OCI-LY3 (cell line): ENCODE measurements at regions not wholly inside any gene's neighbourhood (a gene's known extent, or its start where the extent isn't known, plus 50 kb on each side); places are given as distances from the start of the nearest gene placed in this dataset.

Experiments used
- H2AFZ ChIP-seq: fragments of 200-600, 300-600 bp; shearing (Covaris generic); 2 replicates; pipeline ENCODE4 v1.6.0; 2014; ENCODE audit warnings: antibody characterized with exemption, low read depth, low read length
- H3K27ac ChIP-seq: fragments of 200-600, 300-600 bp; sonication (generic); 2 replicates; pipeline ENCODE4 v1.5.1; 2014; ENCODE audit warnings: mild to moderate bottlenecking, low read length, moderate library complexity, mixed read lengths
- H3K27me3 ChIP-seq: fragments of 200-600, 300-600 bp; sonication (generic); 2 replicates; pipeline ENCODE4 v1.6.1; 2014; ENCODE audit warnings: low read depth, low read length, mixed read lengths
- H3K36me3 ChIP-seq: fragments of 200-600, 300-600 bp; sonication (generic); replicated peaks from 2 replicates; pipeline ENCODE3; 2014; ENCODE audit warnings: low read depth, low read length, mixed read lengths
- H3K4me1 ChIP-seq: fragments of 300-600, 200-600 bp; sonication (generic); 2 replicates; pipeline ENCODE4 v1.6.1; 2014; ENCODE audit warnings: low read length, mixed read lengths
- H3K4me2 ChIP-seq: fragments of 200-600, 300-600 bp; sonication (generic); 2 replicates; pipeline ENCODE4 v1.6.1; 2014; ENCODE audit warnings: low read length, mixed read lengths
- H3K4me3 ChIP-seq: fragments of 300-600, 200-600 bp; sonication (generic); 2 replicates; pipeline ENCODE4 v1.5.1; 2014; ENCODE audit warnings: antibody characterized with exemption, mild to moderate bottlenecking, low read length, moderate library complexity
- H3K79me2 ChIP-seq: fragments of 300-600, 200-600 bp; shearing (Covaris generic); 2 replicates; pipeline ENCODE4 v1.6.1; 2014; ENCODE audit warnings: mild to moderate bottlenecking, low read length, mixed read lengths
- H3K9ac ChIP-seq: fragments of 300-600, 200-600 bp; shearing (Covaris generic); 2 replicates; pipeline ENCODE4 v1.6.0; 2014; ENCODE audit warnings: mild to moderate bottlenecking, low read length, moderate library complexity
- H3K9me3 ChIP-seq: fragments of 200-600, 300-600 bp; shearing (Covaris generic); 2 replicates; pipeline ENCODE4 v1.6.1; 2014; ENCODE audit warnings: low read length, mixed read lengths; ENCODE audit not compliant: insufficient read depth
- H4K20me1 ChIP-seq: fragments of 200-600, 300-600 bp; sonication (generic); 2 replicates; pipeline ENCODE4 v1.6.1; 2016; ENCODE audit warnings: low read length, mixed read lengths; ENCODE audit not compliant: insufficient read depth
- CTCF ChIP-seq: fragments of 200-600, 300-600 bp; sonication (generic); IDR thresholded peaks from 2 replicates; pipeline ENCODE4 v1.5.1; 2014; ENCODE audit warnings: antibody characterized with exemption, low read length, low read depth
- EZH2phosphoT487 ChIP-seq: fragments of 200-600 bp; shearing (Covaris generic); IDR thresholded peaks from 2 replicates; pipeline ENCODE4 v1.6.1; 2018; ENCODE audit warnings: antibody characterized with exemption, mixed run types, low read depth

- Histone ChIP-seq H3K36me3 (no peaks in the 10 kb centered on the region), H3K4me1 (peaks cover 3% of the 10 kb centered on the region; the same call in 1 of the 2 replicates), H2AFZ (no peak overlapping the region), H3K9me3 (no peaks in the 10 kb centered on the region), H3K9ac (no peak overlapping the region), H3K27ac (no peak overlapping the region), H3K27me3 (no peaks in the 10 kb centered on the region), H3K79me2 (no peaks in the 10 kb centered on the region), H3K4me3 (no peak overlapping the region), H3K4me2 (no peak overlapping the region), H4K20me1 (no peaks in the 10 kb centered on the region)
- TF ChIP-seq EZH2phosphoT487 (no peak), CTCF (no peak)
These were observed 302.5 kb downstream of the NUAK1 start for GRCh38 chr12:105836242-105836622.

- Histone ChIP-seq H3K79me2 (no peaks in the 10 kb centered on the region), H4K20me1 (no peaks in the 10 kb centered on the region), H2AFZ (no peak overlapping the region), H3K9ac (no peak overlapping the region), H3K4me2 (no peak overlapping the region), H3K27ac (no peak overlapping the region), H3K9me3 (no peaks in the 10 kb centered on the region), H3K4me3 (no peak overlapping the region), H3K36me3 (no peaks in the 10 kb centered on the region), H3K27me3 (no peaks in the 10 kb centered on the region), H3K4me1 (no peaks in the 10 kb centered on the region)
- TF ChIP-seq EZH2phosphoT487 = no peak
- no peak for TF ChIP-seq CTCF
These were observed 299.1 kb downstream of the NUAK1 start for GRCh38 chr12:105839629-105840127.

- Histone ChIP-seq H3K4me1 (no peaks in the 10 kb centered on the region), H3K9ac (no peak overlapping the region), H3K27ac (no peak overlapping the region), H3K79me2 (no peaks in the 10 kb centered on the region), H3K27me3 (no peaks in the 10 kb centered on the region), H2AFZ (no peak overlapping the region), H3K9me3 (no peaks in the 10 kb centered on the region), H3K4me2 (no peak overlapping the region), H3K36me3 (no peaks in the 10 kb centered on the region), H4K20me1 (no peaks in the 10 kb centered on the region), H3K4me3 (no peak overlapping the region)
- TF ChIP-seq CTCF (no peak), EZH2phosphoT487 (no peak)
These were observed 298.4 kb downstream of the NUAK1 start for GRCh38 chr12:105840384-105840783.

GRCh38 chr12:105841840-105842239 is 296.9 kb downstream of the NUAK1 start:
- Histone ChIP-seq H3K4me3 (no peak overlapping the region), H3K27ac (no peak overlapping the region), H3K9me3 (no peaks in the 10 kb centered on the region), H3K4me2 (no peak overlapping the region), H3K9ac (no peak overlapping the region), H3K36me3 (no peaks in the 10 kb centered on the region), H3K4me1 (no peaks in the 10 kb centered on the region), H3K79me2 (no peaks in the 10 kb centered on the region), H4K20me1 (no peaks in the 10 kb centered on the region), H3K27me3 (no peaks in the 10 kb centered on the region), H2AFZ (no peak overlapping the region)
- no peak for TF ChIP-seq CTCF
- no peak for TF ChIP-seq EZH2phosphoT487
